ENCODE measurements at regions not wholly inside any gene's neighbourhood (a gene's known extent, or its start where the extent isn't known, plus 50 kb on each side); places are given as distances from the start of the nearest gene placed in this dataset.
A peak's percentile ranks its signal among the peaks of the same experiment; 100 is the strongest.

DNA sequence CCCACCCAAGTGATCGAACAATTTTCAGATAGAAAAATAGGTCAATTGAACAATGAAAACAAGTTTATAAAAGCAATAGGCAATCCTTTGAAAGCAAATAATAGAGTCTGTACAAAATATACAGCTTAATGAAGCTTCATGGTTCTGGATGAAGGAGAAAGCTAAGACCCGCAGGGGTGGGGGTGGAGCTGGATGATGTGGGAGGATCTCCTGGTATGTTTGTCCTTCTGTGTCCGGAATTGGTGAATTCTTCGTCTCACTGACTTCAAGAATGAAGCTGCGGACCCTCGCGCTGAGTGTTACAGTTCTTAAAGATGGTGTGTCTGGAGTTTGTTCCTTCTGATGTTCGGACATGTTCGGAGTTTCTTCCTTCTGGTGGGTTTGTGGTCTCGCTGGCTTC lies 149.9 kb downstream of the NXNL2 start (continued):
- TF ChIP-seq FOXA2 (IDR thresholded peaks at IDR 0.05) (no peak), HNF4A (conservative IDR thresholded peaks at IDR 0.05) (no peak)

DNA sequence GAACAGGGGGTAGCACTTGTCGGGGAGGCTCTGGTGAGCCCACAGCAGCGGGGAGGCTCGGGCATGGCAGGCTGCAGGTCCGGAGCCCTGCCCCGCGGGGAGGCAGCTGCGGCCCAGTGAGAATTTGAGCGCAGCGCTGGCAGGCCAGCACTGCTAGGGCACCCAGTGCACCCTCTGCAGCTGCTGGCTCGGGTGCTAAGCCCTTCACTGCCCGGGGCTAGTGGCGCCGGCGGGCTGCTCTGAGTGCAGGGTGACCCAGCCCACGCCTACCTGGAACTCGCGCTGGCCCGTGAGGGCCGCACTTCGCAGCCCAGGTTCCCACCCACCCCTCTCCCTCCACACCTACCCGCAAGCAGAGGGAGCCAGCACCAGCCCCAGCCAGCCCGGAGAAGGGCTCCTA lies 151.0 kb downstream of the NXNL2 start:
- Histone ChIP-seq H3K4me3 (ENCODE audit: low read depth in 1 of 3, low read length in 3 of 3) (no peak overlapping the region), H3K9me3 (ENCODE audit: control insufficient read depth in 4 of 4, low read length in 3 of 4) (no peaks in the 10 kb centered on the region), H3K27me3 (ENCODE audit: control insufficient read depth in 4 of 4, insufficient read depth in 4 of 4, low read length in 3 of 4) (no peaks in the 10 kb centered on the region), H3K4me1 (ENCODE audit: control insufficient read depth in 4 of 4, insufficient read depth in 4 of 4, low read length in 3 of 4) (peaks cover 0 to 4% (median 0%) of the 10 kb centered on the region in 4 donors), H3K9ac (ENCODE audit: low read depth in 1 of 2, low read length in 2 of 2) (no peak overlapping the region), H3K36me3 (ENCODE audit: control insufficient read depth in 4 of 4, insufficient read depth in 3 of 4, low read depth in 1 of 4, low read length in 3 of 4) (no peaks in the 10 kb centered on the region), H3K27ac (ENCODE audit: low read depth in 1 of 2, low read length in 2 of 2) (no peak overlapping the region)
- TF ChIP-seq GABPA (IDR thresholded peaks at IDR 0.05 in 1 of 2, conservative IDR thresholded peaks at IDR 0.05 in 1 of 2), result no peak
- no peak for TF ChIP-seq RXRA (IDR thresholded peaks at IDR 0.05)
- TF ChIP-seq JUND (IDR thresholded peaks at IDR 0.05), result no peak
- TF ChIP-seq NR2F2 (IDR thresholded peaks at IDR 0.05), result no peak
- TF ChIP-seq, protein P1, sequence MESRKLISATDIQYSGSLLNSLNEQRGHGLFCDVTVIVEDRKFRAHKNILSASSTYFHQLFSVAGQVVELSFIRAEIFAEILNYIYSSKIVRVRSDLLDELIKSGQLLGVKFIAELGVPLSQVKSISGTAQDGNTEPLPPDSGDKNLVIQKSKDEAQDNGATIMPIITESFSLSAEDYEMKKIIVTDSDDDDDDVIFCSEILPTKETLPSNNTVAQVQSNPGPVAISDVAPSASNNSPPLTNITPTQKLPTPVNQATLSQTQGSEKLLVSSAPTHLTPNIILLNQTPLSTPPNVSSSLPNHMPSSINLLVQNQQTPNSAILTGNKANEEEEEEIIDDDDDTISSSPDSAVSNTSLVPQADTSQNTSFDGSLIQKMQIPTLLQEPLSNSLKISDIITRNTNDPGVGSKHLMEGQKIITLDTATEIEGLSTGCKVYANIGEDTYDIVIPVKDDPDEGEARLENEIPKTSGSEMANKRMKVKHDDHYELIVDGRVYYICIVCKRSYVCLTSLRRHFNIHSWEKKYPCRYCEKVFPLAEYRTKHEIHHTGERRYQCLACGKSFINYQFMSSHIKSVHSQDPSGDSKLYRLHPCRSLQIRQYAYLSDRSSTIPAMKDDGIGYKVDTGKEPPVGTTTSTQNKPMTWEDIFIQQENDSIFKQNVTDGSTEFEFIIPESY (IDR thresholded peaks at IDR 0.05), result no peak
- TF ChIP-seq, protein P2, sequence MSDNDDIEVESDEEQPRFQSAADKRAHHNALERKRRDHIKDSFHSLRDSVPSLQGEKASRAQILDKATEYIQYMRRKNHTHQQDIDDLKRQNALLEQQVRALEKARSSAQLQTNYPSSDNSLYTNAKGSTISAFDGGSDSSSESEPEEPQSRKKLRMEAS (IDR thresholded peaks at IDR 0.05), result no peak
- no peak for TF ChIP-seq EGR1 (IDR thresholded peaks at IDR 0.05; ENCODE audit: low read depth in 2 of 2)
- TF ChIP-seq TAF1 (conservative IDR thresholded peaks at IDR 0.05), result no peak
- TF ChIP-seq, protein P3, sequence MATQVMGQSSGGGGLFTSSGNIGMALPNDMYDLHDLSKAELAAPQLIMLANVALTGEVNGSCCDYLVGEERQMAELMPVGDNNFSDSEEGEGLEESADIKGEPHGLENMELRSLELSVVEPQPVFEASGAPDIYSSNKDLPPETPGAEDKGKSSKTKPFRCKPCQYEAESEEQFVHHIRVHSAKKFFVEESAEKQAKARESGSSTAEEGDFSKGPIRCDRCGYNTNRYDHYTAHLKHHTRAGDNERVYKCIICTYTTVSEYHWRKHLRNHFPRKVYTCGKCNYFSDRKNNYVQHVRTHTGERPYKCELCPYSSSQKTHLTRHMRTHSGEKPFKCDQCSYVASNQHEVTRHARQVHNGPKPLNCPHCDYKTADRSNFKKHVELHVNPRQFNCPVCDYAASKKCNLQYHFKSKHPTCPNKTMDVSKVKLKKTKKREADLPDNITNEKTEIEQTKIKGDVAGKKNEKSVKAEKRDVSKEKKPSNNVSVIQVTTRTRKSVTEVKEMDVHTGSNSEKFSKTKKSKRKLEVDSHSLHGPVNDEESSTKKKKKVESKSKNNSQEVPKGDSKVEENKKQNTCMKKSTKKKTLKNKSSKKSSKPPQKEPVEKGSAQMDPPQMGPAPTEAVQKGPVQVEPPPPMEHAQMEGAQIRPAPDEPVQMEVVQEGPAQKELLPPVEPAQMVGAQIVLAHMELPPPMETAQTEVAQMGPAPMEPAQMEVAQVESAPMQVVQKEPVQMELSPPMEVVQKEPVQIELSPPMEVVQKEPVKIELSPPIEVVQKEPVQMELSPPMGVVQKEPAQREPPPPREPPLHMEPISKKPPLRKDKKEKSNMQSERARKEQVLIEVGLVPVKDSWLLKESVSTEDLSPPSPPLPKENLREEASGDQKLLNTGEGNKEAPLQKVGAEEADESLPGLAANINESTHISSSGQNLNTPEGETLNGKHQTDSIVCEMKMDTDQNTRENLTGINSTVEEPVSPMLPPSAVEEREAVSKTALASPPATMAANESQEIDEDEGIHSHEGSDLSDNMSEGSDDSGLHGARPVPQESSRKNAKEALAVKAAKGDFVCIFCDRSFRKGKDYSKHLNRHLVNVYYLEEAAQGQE (IDR thresholded peaks at IDR 0.05), result no peak
- TF ChIP-seq, protein P4, sequence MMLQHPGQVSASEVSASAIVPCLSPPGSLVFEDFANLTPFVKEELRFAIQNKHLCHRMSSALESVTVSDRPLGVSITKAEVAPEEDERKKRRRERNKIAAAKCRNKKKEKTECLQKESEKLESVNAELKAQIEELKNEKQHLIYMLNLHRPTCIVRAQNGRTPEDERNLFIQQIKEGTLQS (IDR thresholded peaks at IDR 0.05), result no peak
- TF ChIP-seq YY1 (IDR thresholded peaks at IDR 0.05), result no peak
- no peak for TF ChIP-seq FOXA1 (IDR thresholded peaks at IDR 0.05)
- 92% methylated on average over 22 of the region's 22 CpGs for WGBS
- no peak for DNase-seq (ENCODE audit: low spot score)

DNA sequence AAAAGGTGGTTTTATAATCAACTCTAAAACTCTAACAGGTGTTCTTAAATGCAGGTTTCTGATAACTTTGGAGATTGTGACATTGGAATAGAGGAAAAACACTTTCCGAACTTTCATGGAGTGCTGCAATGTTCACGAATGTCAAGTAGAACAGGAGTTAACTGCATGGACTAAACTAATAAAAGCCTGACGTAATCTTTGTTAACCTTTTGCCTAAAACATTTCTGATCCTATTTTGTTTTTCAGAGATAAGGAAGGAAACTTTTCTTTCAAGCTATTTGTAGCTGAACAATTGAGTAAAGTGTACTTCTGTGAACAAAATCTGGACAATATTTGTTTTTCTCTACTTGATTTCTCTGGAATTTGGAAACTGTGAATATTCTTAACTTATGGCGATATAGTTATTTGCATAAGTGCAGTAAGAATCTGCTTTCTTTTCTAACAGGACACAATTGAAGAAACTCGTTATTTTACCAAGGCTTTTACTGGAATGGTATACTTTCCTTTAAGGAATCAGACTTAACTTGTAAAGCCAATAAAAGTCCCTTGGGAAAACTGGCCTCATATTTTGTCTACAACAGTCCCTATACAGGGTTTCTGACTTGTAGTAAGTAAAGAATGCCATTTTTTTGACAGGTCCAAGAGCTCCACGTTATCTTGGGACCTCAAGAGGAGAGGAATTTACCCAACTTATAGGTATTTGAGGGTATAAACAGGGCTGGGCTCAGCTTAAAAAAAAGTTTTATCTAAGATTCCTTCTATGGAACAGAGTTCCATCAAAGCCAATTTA lies 154.7 kb downstream of the NXNL2 start:
- DNase-seq (ENCODE audit: low spot score), result no peak
- Histone ChIP-seq H3K4me3 (ENCODE audit: low read depth in 1 of 3, low read length in 3 of 3) (no peak overlapping the region), H3K27me3 (ENCODE audit: control insufficient read depth in 4 of 4, insufficient read depth in 4 of 4, low read length in 3 of 4) (no peaks in the 10 kb centered on the region), H3K9me3 (ENCODE audit: control insufficient read depth in 4 of 4, low read length in 3 of 4) (peaks cover 0 to 6% (median under 1%) of the 10 kb centered on the region in 4 donors), H3K27ac (ENCODE audit: low read depth in 1 of 2, low read length in 2 of 2) (peak overlapping the region in 1 of 2 donors; percentile 41), H3K4me1 (ENCODE audit: control insufficient read depth in 4 of 4, insufficient read depth in 4 of 4, low read length in 3 of 4) (peaks cover 0 to 4% (median 0%) of the 10 kb centered on the region in 4 donors), H3K36me3 (ENCODE audit: control insufficient read depth in 4 of 4, insufficient read depth in 3 of 4, low read depth in 1 of 4, low read length in 3 of 4) (no peaks in the 10 kb centered on the region), H3K9ac (ENCODE audit: low read depth in 1 of 2, low read length in 2 of 2) (no peak overlapping the region)
- TF ChIP-seq RXRA (IDR thresholded peaks at IDR 0.05), result peak in 1 of 2 donors; percentile 31
- peak; percentile 16 for TF ChIP-seq SP1 (IDR thresholded peaks at IDR 0.05)
- TF ChIP-seq, protein P2 (IDR thresholded peaks at IDR 0.05), result no peak
- WGBS, result 56% methylated on average over 6 of the region's 6 CpGs

Data from liver (tissue), 7 donors.